ENCODE measurements at regions not wholly inside any gene's neighbourhood (a gene's known extent, or its start where the extent isn't known, plus 50 kb on each side); places are given as distances from the start of the nearest gene placed in this dataset.

DNA sequence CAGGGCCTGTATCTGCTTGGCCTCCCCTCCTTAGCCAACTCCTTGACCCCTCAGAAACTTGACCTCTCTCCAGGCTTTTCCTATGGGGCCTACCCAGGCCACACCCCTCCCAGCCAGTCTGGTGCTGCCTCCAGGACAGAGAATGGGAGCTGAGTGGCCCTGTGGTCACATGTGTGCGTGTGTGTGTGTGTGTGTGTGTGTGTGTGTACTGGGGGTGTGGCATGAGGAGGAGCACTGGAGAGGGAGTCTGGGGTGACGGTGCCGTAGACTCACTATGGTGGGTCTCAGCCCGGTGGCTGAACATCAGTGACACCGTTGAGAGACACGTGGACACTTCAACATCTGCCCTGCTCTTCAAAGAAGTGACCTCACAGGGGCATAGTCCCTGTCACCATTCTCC lies 180.4 kb downstream of the ENGASE start:
- no peaks in the 10 kb centered on the region for H3K36me3 ChIP-seq (ENCODE audit: control insufficient read depth in 2 of 3, insufficient read depth in 3 of 3, low read length in 3 of 3)
- FAIRE-seq (no peak), DNase-seq (no peak)
- intact Hi-C loops (cut with DNase I) = no loop called here
- no peak overlapping the region for H3K9ac ChIP-seq (ENCODE audit: low read length in 3 of 3)
- H3K4me1 ChIP-seq (ENCODE audit: control insufficient read depth in 2 of 3, insufficient read depth in 2 of 3, low read depth in 1 of 3, low read length in 3 of 3) = no peaks in the 10 kb centered on the region
- H3K9me3 ChIP-seq (ENCODE audit: control insufficient read depth in 2 of 3, insufficient read depth in 1 of 3, low read length in 3 of 3) = no peaks in the 10 kb centered on the region
- H3K27me3 ChIP-seq (ENCODE audit: control insufficient read depth, insufficient read depth, low read length) = no peaks in the 10 kb centered on the region
- no peak overlapping the region for H3K27ac ChIP-seq (ENCODE audit: low read depth in 2 of 2, low read length in 2 of 2)
- TF ChIP-seq, protein P1, sequence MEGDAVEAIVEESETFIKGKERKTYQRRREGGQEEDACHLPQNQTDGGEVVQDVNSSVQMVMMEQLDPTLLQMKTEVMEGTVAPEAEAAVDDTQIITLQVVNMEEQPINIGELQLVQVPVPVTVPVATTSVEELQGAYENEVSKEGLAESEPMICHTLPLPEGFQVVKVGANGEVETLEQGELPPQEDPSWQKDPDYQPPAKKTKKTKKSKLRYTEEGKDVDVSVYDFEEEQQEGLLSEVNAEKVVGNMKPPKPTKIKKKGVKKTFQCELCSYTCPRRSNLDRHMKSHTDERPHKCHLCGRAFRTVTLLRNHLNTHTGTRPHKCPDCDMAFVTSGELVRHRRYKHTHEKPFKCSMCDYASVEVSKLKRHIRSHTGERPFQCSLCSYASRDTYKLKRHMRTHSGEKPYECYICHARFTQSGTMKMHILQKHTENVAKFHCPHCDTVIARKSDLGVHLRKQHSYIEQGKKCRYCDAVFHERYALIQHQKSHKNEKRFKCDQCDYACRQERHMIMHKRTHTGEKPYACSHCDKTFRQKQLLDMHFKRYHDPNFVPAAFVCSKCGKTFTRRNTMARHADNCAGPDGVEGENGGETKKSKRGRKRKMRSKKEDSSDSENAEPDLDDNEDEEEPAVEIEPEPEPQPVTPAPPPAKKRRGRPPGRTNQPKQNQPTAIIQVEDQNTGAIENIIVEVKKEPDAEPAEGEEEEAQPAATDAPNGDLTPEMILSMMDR (IDR thresholded peaks at IDR 0.05; ENCODE audit: borderline replicate concordance, extremely low read depth, insufficient read depth) = no peak
- H3K4me3 ChIP-seq (ENCODE audit: low read length in 3 of 3) = no peak overlapping the region

DNA sequence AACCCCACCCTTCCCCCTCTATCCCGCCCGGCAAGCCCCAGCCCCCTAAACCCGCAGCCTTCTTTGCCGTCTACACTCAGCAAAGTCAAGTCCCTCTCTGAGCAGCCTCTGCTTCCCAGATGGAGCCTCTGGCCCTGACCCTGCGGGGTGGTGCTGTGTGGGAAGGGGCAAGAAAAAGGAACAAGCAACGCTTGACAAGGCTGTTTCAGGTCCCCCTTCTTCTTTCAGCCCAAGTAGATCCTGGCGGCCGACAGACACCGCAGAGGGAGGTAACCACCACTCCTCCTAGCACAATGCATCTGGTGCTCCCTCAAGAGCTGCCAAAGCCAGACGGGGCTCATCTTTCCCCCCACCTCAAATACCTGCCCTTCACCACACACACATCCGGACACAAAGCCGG lies 178.3 kb downstream of the ENGASE start:
- H3K27me3 ChIP-seq (ENCODE audit: control insufficient read depth, insufficient read depth, low read length) = no peaks in the 10 kb centered on the region
- H3K4me1 ChIP-seq (ENCODE audit: control insufficient read depth in 2 of 3, insufficient read depth in 2 of 3, low read depth in 1 of 3, low read length in 3 of 3) = no peaks in the 10 kb centered on the region
- no peak overlapping the region for H3K27ac ChIP-seq (ENCODE audit: low read depth in 2 of 2, low read length in 2 of 2)
- DNase-seq = no peak
- H3K9me3 ChIP-seq (ENCODE audit: control insufficient read depth in 2 of 3, insufficient read depth in 1 of 3, low read length in 3 of 3) = no peaks in the 10 kb centered on the region
- H3K36me3 ChIP-seq (ENCODE audit: control insufficient read depth in 2 of 3, insufficient read depth in 3 of 3, low read length in 3 of 3) = no peaks in the 10 kb centered on the region
- TF ChIP-seq, protein P1 (IDR thresholded peaks at IDR 0.05; ENCODE audit: borderline replicate concordance, extremely low read depth, insufficient read depth) = no peak
- FAIRE-seq = no peak
- H3K9ac ChIP-seq (ENCODE audit: low read length in 3 of 3) = no peak overlapping the region
- H3K4me3 ChIP-seq (ENCODE audit: low read length in 3 of 3) = no peak overlapping the region
- intact Hi-C loops (cut with DNase I) = no loop called here

DNA sequence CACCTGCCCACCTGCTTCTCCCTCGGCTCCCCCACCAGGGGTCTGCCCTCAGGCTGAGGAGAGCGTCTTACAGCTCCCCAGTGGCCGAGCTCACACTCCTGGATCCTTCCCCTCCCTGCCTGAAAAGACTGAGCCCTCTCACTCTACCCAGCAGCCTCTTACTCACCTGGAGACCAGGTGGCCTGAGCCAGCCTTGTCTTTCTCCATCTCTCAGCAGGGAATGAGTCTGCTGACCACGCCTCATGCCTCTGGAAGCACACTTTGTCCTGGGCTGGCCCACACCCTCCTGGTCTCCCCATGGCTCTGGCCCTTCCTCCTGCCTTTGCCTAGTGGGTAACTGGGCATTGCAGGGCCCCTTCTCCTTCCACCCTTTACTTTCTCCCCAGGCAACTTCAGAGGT lies 177.2 kb downstream of the ENGASE start:
- Histone ChIP-seq H3K9me3 (ENCODE audit: control insufficient read depth in 2 of 3, insufficient read depth in 1 of 3, low read length in 3 of 3) (no peaks in the 10 kb centered on the region), H3K27ac (ENCODE audit: low read depth in 2 of 2, low read length in 2 of 2) (no peak overlapping the region), H3K36me3 (ENCODE audit: control insufficient read depth in 2 of 3, insufficient read depth in 3 of 3, low read length in 3 of 3) (no peaks in the 10 kb centered on the region), H3K9ac (ENCODE audit: low read length in 3 of 3) (no peak overlapping the region), H3K4me1 (ENCODE audit: control insufficient read depth in 2 of 3, insufficient read depth in 2 of 3, low read depth in 1 of 3, low read length in 3 of 3) (no peaks in the 10 kb centered on the region), H3K4me3 (ENCODE audit: low read length in 3 of 3) (no peak overlapping the region), H3K27me3 (ENCODE audit: control insufficient read depth, insufficient read depth, low read length) (no peaks in the 10 kb centered on the region)
- FAIRE-seq = no peak
- DNase-seq = no peak
- intact Hi-C loops (cut with DNase I) = no loop called here
- TF ChIP-seq, protein P1 (IDR thresholded peaks at IDR 0.05; ENCODE audit: borderline replicate concordance, extremely low read depth, insufficient read depth) = no peak

DNA sequence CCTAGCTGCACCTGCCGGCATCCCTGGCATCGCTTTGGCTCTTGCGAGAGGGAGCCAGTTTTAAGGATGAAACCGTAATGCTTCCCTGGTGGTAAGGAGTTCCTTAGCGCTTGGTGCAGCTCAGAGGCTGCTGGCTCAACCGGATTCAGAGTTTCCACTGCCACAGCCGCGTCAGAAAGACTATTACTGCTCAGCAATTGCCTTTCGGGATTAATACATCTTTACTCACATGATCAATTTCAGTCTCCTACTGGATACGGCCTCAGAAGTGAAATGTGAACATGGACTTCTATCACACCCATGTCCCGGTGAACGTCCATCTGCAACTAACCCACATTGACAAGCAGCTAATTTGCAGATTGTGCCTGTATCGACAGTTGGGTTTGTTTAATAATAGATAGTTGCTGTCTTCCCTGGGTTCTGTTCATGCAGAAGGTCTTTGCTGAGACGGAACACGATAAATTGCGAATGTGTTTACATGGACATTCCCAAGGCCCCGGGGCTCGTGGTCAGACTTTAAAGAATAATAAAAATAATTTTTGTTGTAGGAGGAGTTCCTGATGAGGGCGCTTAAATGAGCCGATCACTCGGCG lies 175.4 kb downstream of the ENGASE start:
- Histone ChIP-seq H3K9me3 (ENCODE audit: control insufficient read depth in 2 of 3, insufficient read depth in 1 of 3, low read length in 3 of 3) (no peaks in the 10 kb centered on the region), H3K4me1 (ENCODE audit: control insufficient read depth in 2 of 3, insufficient read depth in 2 of 3, low read depth in 1 of 3, low read length in 3 of 3) (no peaks in the 10 kb centered on the region), H3K9ac (ENCODE audit: low read length in 3 of 3) (no peak overlapping the region), H3K27me3 (ENCODE audit: control insufficient read depth, insufficient read depth, low read length) (no peaks in the 10 kb centered on the region), H3K27ac (ENCODE audit: low read depth in 2 of 2, low read length in 2 of 2) (no peak overlapping the region), H3K36me3 (ENCODE audit: control insufficient read depth in 2 of 3, insufficient read depth in 3 of 3, low read length in 3 of 3) (no peaks in the 10 kb centered on the region), H3K4me3 (ENCODE audit: low read length in 3 of 3) (no peak overlapping the region)
- DNase-seq = no peak
- no peak for FAIRE-seq
- intact Hi-C loops (cut with DNase I) = no loop called here
- TF ChIP-seq, protein P1 (IDR thresholded peaks at IDR 0.05; ENCODE audit: borderline replicate concordance, extremely low read depth, insufficient read depth) = no peak

All from kidney (tissue), 13 donors.